Stimulated activated naive B cell treated with anti-CD40 and anti-IgM and Interleukin-4, amounts not matched to agents 10 μg/mL and 1 μg/mL and 100 μg/mL, for 72 hours (primary cell): ENCODE measurements at regions not wholly inside any gene's neighbourhood (a gene's known extent, or its start where the extent isn't known, plus 50 kb on each side); places are given as distances from the start of the nearest gene placed in this dataset.

ENCODE experiments used
- ATAC-seq, 2 donors: fragments of 150-1000 bp; cut with Tn5 transposase; replicated peaks; 2 replicates each; pipeline ENCODE4 v1.10.0; 2021; ENCODE audit warnings: moderate library complexity in 1 of 2
- DNase-seq: peaks from one replicate; pipeline ENCODE4 v3.0.0; 2021
- H3K27ac Mint-ChIP-seq: one replicate; pipeline ENCODE4 v1.8.0; 2022; ENCODE audit warnings: mild to moderate bottlenecking, mixed read lengths
- H3K27me3 Mint-ChIP-seq, 2 donors: one replicate each; pipeline ENCODE4 v1.8.0; 2022; ENCODE audit warnings: mixed read lengths in 2 of 2
- H3K36me3 Mint-ChIP-seq, 2 donors: one replicate each; pipeline ENCODE4 v1.8.0; 2022; ENCODE audit warnings: mixed read lengths in 2 of 2, mild to moderate bottlenecking in 1 of 2
- H3K4me1 Mint-ChIP-seq, 2 donors: one replicate each; pipeline ENCODE4 v1.8.0; 2022; ENCODE audit warnings: mixed read lengths in 2 of 2, mild to moderate bottlenecking in 1 of 2
- H3K4me3 Mint-ChIP-seq, 2 donors: one replicate each; pipeline ENCODE4 v1.8.0; 2022; ENCODE audit warnings: mild to moderate bottlenecking in 2 of 2, mixed read lengths in 2 of 2, moderate library complexity in 1 of 2
- H3K9me3 Mint-ChIP-seq, 2 donors: one replicate each; pipeline ENCODE4 v1.8.0; 2022; ENCODE audit warnings: mixed read lengths in 2 of 2, mild to moderate bottlenecking in 1 of 2

- Mint-ChIP-seq H3K4me3 (no peak overlapping the region), H3K36me3 (no peaks in the 10 kb centered on the region), H3K27ac (no peak overlapping the region), H3K4me1 (peaks cover 4 to 16% of the 10 kb centered on the region in 2 donors), H3K27me3 (peaks cover 0 to 13% of the 10 kb centered on the region in 2 donors), H3K9me3 (no peaks in the 10 kb centered on the region)
- ATAC-seq (peak; percentile 31 to 45), DNase-seq (no peak)
Observed at GRCh38 chr4:140296335-140297220, 76.9 kb upstream of the SCOC start.

GRCh38 chr4:140293979-140294378 is 79.5 kb upstream of the SCOC start:
- ATAC-seq: no peak

GRCh38 chr4:140291259-140291658 is 82.2 kb upstream of the SCOC start:
- H3K4me1 Mint-ChIP-seq: peaks cover 2 to 5% of the 10 kb centered on the region in 2 donors
- no peak overlapping the region for H3K27ac Mint-ChIP-seq
- H3K4me3 Mint-ChIP-seq: no peak overlapping the region
- ATAC-seq (no peak), DNase-seq (no peak)
- peaks cover 0 to 10% of the 10 kb centered on the region in 2 donors for H3K27me3 Mint-ChIP-seq
- H3K36me3 Mint-ChIP-seq: no peaks in the 10 kb centered on the region
- no peaks in the 10 kb centered on the region for H3K9me3 Mint-ChIP-seq

More at GRCh38 chr4:140293979-140294378, 79.5 kb upstream of the SCOC start:
- DNase-seq: no peak
- Mint-ChIP-seq H3K27me3 (peaks cover 0 to 13% of the 10 kb centered on the region in 2 donors), H3K4me3 (no peak overlapping the region), H3K9me3 (no peaks in the 10 kb centered on the region), H3K36me3 (no peaks in the 10 kb centered on the region), H3K4me1 (peaks cover 4 to 12% of the 10 kb centered on the region in 2 donors), H3K27ac (no peak overlapping the region)

GRCh38 chr4:140289486-140289885 is 84.0 kb upstream of the SCOC start:
- no peak for ATAC-seq
- H3K4me3 Mint-ChIP-seq: no peak overlapping the region
- DNase-seq: no peak
- no peaks in the 10 kb centered on the region for H3K36me3 Mint-ChIP-seq
- peaks cover under 1 to 5% of the 10 kb centered on the region in 2 donors for H3K27me3 Mint-ChIP-seq
- H3K27ac Mint-ChIP-seq: no peak overlapping the region
- no peaks in the 10 kb centered on the region for H3K4me1 Mint-ChIP-seq
- H3K9me3 Mint-ChIP-seq: no peaks in the 10 kb centered on the region

GRCh38 chr4:140286456-140286855 is 87.0 kb upstream of the SCOC start:
- Mint-ChIP-seq H3K4me3 (no peak overlapping the region), H3K4me1 (no peaks in the 10 kb centered on the region), H3K27ac (no peak overlapping the region), H3K36me3 (no peaks in the 10 kb centered on the region), H3K9me3 (no peaks in the 10 kb centered on the region), H3K27me3 (peaks cover 12 to 13% of the 10 kb centered on the region in 2 donors)
- ATAC-seq (no peak), DNase-seq (no peak)

- H3K27ac Mint-ChIP-seq: no peak overlapping the region
- no peaks in the 10 kb centered on the region for H3K4me1 Mint-ChIP-seq
- ATAC-seq (no peak), DNase-seq (no peak)
- no peaks in the 10 kb centered on the region for H3K9me3 Mint-ChIP-seq
- no peak overlapping the region for H3K4me3 Mint-ChIP-seq
- no peaks in the 10 kb centered on the region for H3K36me3 Mint-ChIP-seq
- peaks cover 25% of the 10 kb centered on the region in 2 donors for H3K27me3 Mint-ChIP-seq
Observed at GRCh38 chr4:140284456-140284855, 89.0 kb upstream of the SCOC start.

- Mint-ChIP-seq H3K9me3 (peaks cover 5 to 8% of the 10 kb centered on the region in 2 donors), H3K27ac (no peak overlapping the region), H3K36me3 (peaks cover 3 to 6% of the 10 kb centered on the region in 2 donors), H3K4me3 (no peak overlapping the region), H3K27me3 (peaks cover 25 to 31% of the 10 kb centered on the region in 2 donors), H3K4me1 (no peaks in the 10 kb centered on the region)
- ATAC-seq: no peak
- no peak for DNase-seq
Observed at GRCh38 chr4:140281828-140282552, 91.5 kb upstream of the SCOC start.

GRCh38 chr4:140277576-140277975 is 95.9 kb upstream of the SCOC start:
- DNase-seq (no peak), ATAC-seq (no peak)
- Mint-ChIP-seq H3K4me1 (no peaks in the 10 kb centered on the region), H3K36me3 (peaks cover 3 to 6% of the 10 kb centered on the region in 2 donors), H3K27me3 (peaks cover 12 to 21% of the 10 kb centered on the region in 2 donors), H3K4me3 (no peak overlapping the region), H3K27ac (no peak overlapping the region), H3K9me3 (peaks cover 5 to 8% of the 10 kb centered on the region in 2 donors)

- DNase-seq (no peak), ATAC-seq (peak; percentile 48 to 71)
- Mint-ChIP-seq H3K36me3 (no peaks in the 10 kb centered on the region), H3K27me3 (peaks cover 0 to 5% of the 10 kb centered on the region in 2 donors), H3K9me3 (no peaks in the 10 kb centered on the region), H3K27ac (no peak overlapping the region), H3K4me1 (peaks cover 0 to 6% of the 10 kb centered on the region in 2 donors), H3K4me3 (no peak overlapping the region)
Observed at GRCh38 chr4:140271553-140271952, 101.9 kb upstream of the SCOC start.

GRCh38 chr4:140269369-140269768 is 104.1 kb upstream of the SCOC start:
- ATAC-seq (no peak), DNase-seq (no peak)
- Mint-ChIP-seq H3K4me1 (peaks cover 0 to 6% of the 10 kb centered on the region in 2 donors), H3K27ac (no peak overlapping the region), H3K9me3 (no peaks in the 10 kb centered on the region), H3K4me3 (no peak overlapping the region), H3K27me3 (peaks cover 0 to 5% of the 10 kb centered on the region in 2 donors), H3K36me3 (no peaks in the 10 kb centered on the region)

- peaks cover 0 to 6% of the 10 kb centered on the region in 2 donors for H3K4me1 Mint-ChIP-seq
- peaks cover 0 to 9% of the 10 kb centered on the region in 2 donors for H3K27me3 Mint-ChIP-seq
- H3K27ac Mint-ChIP-seq: no peak overlapping the region
- ATAC-seq (no peak), DNase-seq (no peak)
- H3K9me3 Mint-ChIP-seq: no peaks in the 10 kb centered on the region
- H3K36me3 Mint-ChIP-seq: no peaks in the 10 kb centered on the region
- H3K4me3 Mint-ChIP-seq: no peak overlapping the region
Observed at GRCh38 chr4:140268186-140268841, 105.1 kb upstream of the SCOC start.

GRCh38 chr4:140267576-140267975 is 105.9 kb upstream of the SCOC start:
- H3K4me1 Mint-ChIP-seq: peaks cover 0 to 6% of the 10 kb centered on the region in 2 donors
- H3K36me3 Mint-ChIP-seq: no peaks in the 10 kb centered on the region
- ATAC-seq (no peak), DNase-seq (no peak)
- peaks cover 0 to 11% of the 10 kb centered on the region in 2 donors for H3K27me3 Mint-ChIP-seq
- H3K4me3 Mint-ChIP-seq: no peak overlapping the region
- H3K9me3 Mint-ChIP-seq: no peaks in the 10 kb centered on the region
- no peak overlapping the region for H3K27ac Mint-ChIP-seq

- no peak for ATAC-seq
- Mint-ChIP-seq H3K4me3 (no peak overlapping the region), H3K27ac (no peak overlapping the region), H3K9me3 (no peaks in the 10 kb centered on the region), H3K4me1 (peaks cover 0 to 6% of the 10 kb centered on the region in 2 donors), H3K27me3 (peaks cover 0 to 11% of the 10 kb centered on the region in 2 donors), H3K36me3 (no peaks in the 10 kb centered on the region)
- no peak for DNase-seq
Observed at GRCh38 chr4:140266958-140267568, 106.4 kb upstream of the SCOC start.

GRCh38 chr4:140260227-140260626 is 106.2 kb upstream of the MAML3 start:
- Mint-ChIP-seq H3K27me3 (peaks cover 20 to 27% of the 10 kb centered on the region in 2 donors), H3K4me3 (no peak overlapping the region)
- DNase-seq: no peak

More at GRCh38 chr4:140260227-140260626, 106.2 kb upstream of the MAML3 start:
- H3K9me3 Mint-ChIP-seq: no peaks in the 10 kb centered on the region
- H3K36me3 Mint-ChIP-seq: no peaks in the 10 kb centered on the region
- no peak overlapping the region for H3K27ac Mint-ChIP-seq
- H3K4me1 Mint-ChIP-seq: peaks cover 0 to 1% of the 10 kb centered on the region in 2 donors
- ATAC-seq: no peak
